Naive thymus-derived CD4-positive, alpha-beta T cell (primary cell): ENCODE measurements at regions not wholly inside any gene's neighbourhood (a gene's known extent, or its start where the extent isn't known, plus 50 kb on each side); places are given as distances from the start of the nearest gene placed in this dataset.

Source experiments
- ATAC-seq: fragments of 150-1000 bp; cut with Tn5 transposase; 2 replicates; pipeline ENCODE4 v1.10.0; 2021; ENCODE audit warnings: mild to moderate bottlenecking, moderate library complexity
- CTCF ChIA-PET: fragments of 350-600 bp; sonication (Branson Sonifier 250); formaldehyde crosslinking; loops from one replicate; lab custom pipeline; 2021; ENCODE audit warnings: antibody characterized with exemption; lab: Charles Lee
- POLR2A ChIA-PET: fragments of 350-600 bp; sonication (Branson Sonifier 250); formaldehyde crosslinking; loops from one replicate; lab custom pipeline; 2021; ENCODE audit warnings: antibody characterized with exemption, inconsistent platforms; lab: Charles Lee
- DNase-seq, 9 donors: peaks; one replicate each; pipeline versions ENCODE4 v3.0.0 to v3.0.0-alpha.2; 2020 to 2022; ENCODE audit warnings: mixed read lengths in 1 of 9
- H3K27ac ChIP-seq: one replicate; pipeline ENCODE4 v1.7.0; 2013; ENCODE audit warnings: mild to moderate bottlenecking, low read depth, low read length, moderate library complexity
- H3K27me3 ChIP-seq, 2 donors: one replicate each; pipeline ENCODE4 v1.7.0; 2013; ENCODE audit warnings: low read length in 2 of 2, mild to moderate bottlenecking in 2 of 2, moderate library complexity in 2 of 2; ENCODE audit not compliant: control insufficient read depth in 2 of 2, insufficient read depth in 2 of 2
- H3K36me3 ChIP-seq, 3 experiments: 1 replicate in 2 of 3; 2 replicates in 1 of 3; pipeline ENCODE4 v1.7.0; 2013; ENCODE audit warnings: low read length in 3 of 3, mild to moderate bottlenecking in 3 of 3, moderate library complexity in 1 of 3; ENCODE audit not compliant: insufficient read depth in 3 of 3, control insufficient read depth in 2 of 3
- H3K4me1 ChIP-seq, 2 donors: one replicate each; pipeline ENCODE4 v1.7.0; 2013; ENCODE audit warnings: low read length in 2 of 2, mild to moderate bottlenecking in 2 of 2, moderate library complexity in 1 of 2; ENCODE audit not compliant: control insufficient read depth in 2 of 2, insufficient read depth in 2 of 2
- H3K4me3 ChIP-seq: 2 replicates; pipeline ENCODE4 v1.7.0; 2013; ENCODE audit warnings: mild to moderate bottlenecking, low read length
- H3K9me3 ChIP-seq, 3 experiments: 1 replicate in 2 of 3; 2 replicates in 1 of 3; pipeline ENCODE4 v1.7.0; 2013; ENCODE audit warnings: low read length in 3 of 3; ENCODE audit not compliant: control insufficient read depth in 2 of 3
- H3K27ac Mint-ChIP-seq, 9 donors: one replicate each; pipeline ENCODE4 v1.8.0; 2020 to 2022; ENCODE audit warnings: mixed read lengths in 9 of 9, mild to moderate bottlenecking in 8 of 9, moderate library complexity in 5 of 9, inconsistent platforms in 2 of 9
- H3K27me3 Mint-ChIP-seq, 5 donors: one replicate each; pipeline ENCODE4 v1.8.0; 2021 to 2022; ENCODE audit warnings: mixed read lengths in 5 of 5, mild to moderate bottlenecking in 1 of 5
- H3K36me3 Mint-ChIP-seq, 5 donors: one replicate each; pipeline ENCODE4 v1.8.0; 2020 to 2022; ENCODE audit warnings: mixed read lengths in 5 of 5, mild to moderate bottlenecking in 3 of 5, inconsistent platforms in 1 of 5
- H3K4me1 Mint-ChIP-seq, 7 donors: one replicate each; pipeline ENCODE4 v1.8.0; 2020 to 2022; ENCODE audit warnings: mixed read lengths in 7 of 7, mild to moderate bottlenecking in 3 of 7, inconsistent platforms in 1 of 7
- H3K4me3 Mint-ChIP-seq, 10 donors: one replicate each; pipeline ENCODE4 v1.8.0; 2020 to 2022; ENCODE audit warnings: mild to moderate bottlenecking in 10 of 10, mixed read lengths in 10 of 10, moderate library complexity in 6 of 10, inconsistent platforms in 2 of 10
- H3K9me3 Mint-ChIP-seq, 11 donors: one replicate each; pipeline ENCODE4 v1.8.0; 2020 to 2022; ENCODE audit warnings: mixed read lengths in 11 of 11, mild to moderate bottlenecking in 4 of 11, inconsistent platforms in 1 of 11, moderate library complexity in 1 of 11
- intact Hi-C, 2 donors: fragments of 100-400 bp; cut with micrococcal nuclease; formaldehyde crosslinking; loops; one replicate each; pipeline ENCODE4 v1.15.1; 2023

- no peak overlapping the region for H3K4me3 Mint-ChIP-seq
- ATAC-seq (no peak), DNase-seq (no peak)
- no peaks in the 10 kb centered on the region for H3K9me3 ChIP-seq
- H3K4me1 ChIP-seq: no peaks in the 10 kb centered on the region
- CTCF ChIA-PET: no interaction called here
- no peaks in the 10 kb centered on the region for H3K36me3 Mint-ChIP-seq
- H3K27me3 Mint-ChIP-seq: peaks cover 3 to 14% (median 14%) of the 10 kb centered on the region in 5 donors
- no peak overlapping the region for H3K4me3 ChIP-seq
- H3K27me3 ChIP-seq: no peaks in the 10 kb centered on the region
- H3K27ac Mint-ChIP-seq: no peak overlapping the region
- no peaks in the 10 kb centered on the region for H3K4me1 Mint-ChIP-seq
- intact Hi-C loops: no loop called here
- H3K9me3 Mint-ChIP-seq: no peaks in the 10 kb centered on the region
- POLR2A ChIA-PET: no interaction called here
- no peak overlapping the region for H3K27ac ChIP-seq
- no peaks in the 10 kb centered on the region for H3K36me3 ChIP-seq
Observed at GRCh38 chr4:141909541-141909940, 273.2 kb downstream of the IL15 start.

GRCh38 chr4:141912831-141913230 is 276.4 kb downstream of the IL15 start:
- Mint-ChIP-seq H3K4me1 (no peaks in the 10 kb centered on the region), H3K4me3 (no peak overlapping the region), H3K27ac (peak overlapping the region in 1 of 9 donors; percentile 18), H3K27me3 (peaks cover 3 to 16% (median 9%) of the 10 kb centered on the region in 5 donors), H3K36me3 (no peaks in the 10 kb centered on the region), H3K9me3 (no peaks in the 10 kb centered on the region)
- Histone ChIP-seq H3K9me3 (no peaks in the 10 kb centered on the region), H3K27ac (no peak overlapping the region), H3K4me1 (no peaks in the 10 kb centered on the region), H3K36me3 (no peaks in the 10 kb centered on the region), H3K4me3 (no peak overlapping the region), H3K27me3 (no peaks in the 10 kb centered on the region)
- POLR2A ChIA-PET: no interaction called here
- CTCF ChIA-PET: no interaction called here
- ATAC-seq: no peak
- intact Hi-C loops: no loop called here
- DNase-seq: no peak

GRCh38 chr4:141913928-141914327 is 277.5 kb downstream of the IL15 start:
- no peaks in the 10 kb centered on the region for H3K4me1 Mint-ChIP-seq
- Histone ChIP-seq H3K4me3 (no peak overlapping the region), H3K27ac (no peak overlapping the region), H3K9me3 (no peaks in the 10 kb centered on the region), H3K36me3 (no peaks in the 10 kb centered on the region), H3K27me3 (no peaks in the 10 kb centered on the region), H3K4me1 (no peaks in the 10 kb centered on the region)
- CTCF ChIA-PET: interaction anchor here (0.7 kb wide), 1 partner anchor 9 kb away, joined by 5 read pairs; no protein-coding TSS in a partner anchor
- ATAC-seq (no peak), DNase-seq (no peak)
- H3K4me3 Mint-ChIP-seq: no peak overlapping the region
- peaks cover 0 to 21% (median 10%) of the 10 kb centered on the region in 5 donors for H3K27me3 Mint-ChIP-seq
- no peaks in the 10 kb centered on the region for H3K36me3 Mint-ChIP-seq
- H3K27ac Mint-ChIP-seq: no peak overlapping the region
- intact Hi-C loops: no loop called here
- POLR2A ChIA-PET: no interaction called here
- peaks cover 0 to 4% (median 0%) of the 10 kb centered on the region in 11 donors for H3K9me3 Mint-ChIP-seq

GRCh38 chr4:141914746-141915145 is 278.4 kb downstream of the IL15 start:
- intact Hi-C loops: no loop called here
- no peaks in the 10 kb centered on the region for H3K36me3 Mint-ChIP-seq
- H3K4me1 ChIP-seq: no peaks in the 10 kb centered on the region
- no peak overlapping the region for H3K27ac ChIP-seq
- no peak overlapping the region for H3K27ac Mint-ChIP-seq
- POLR2A ChIA-PET: no interaction called here
- CTCF ChIA-PET: no interaction called here
- peaks cover 0 to 16% (median 10%) of the 10 kb centered on the region in 5 donors for H3K27me3 Mint-ChIP-seq
- H3K27me3 ChIP-seq: no peaks in the 10 kb centered on the region
- no peaks in the 10 kb centered on the region for H3K36me3 ChIP-seq
- no peak overlapping the region for H3K4me3 Mint-ChIP-seq
- no peaks in the 10 kb centered on the region for H3K4me1 Mint-ChIP-seq
- H3K9me3 Mint-ChIP-seq: peaks cover 0 to 4% (median 0%) of the 10 kb centered on the region in 11 donors
- no peak overlapping the region for H3K4me3 ChIP-seq
- no peaks in the 10 kb centered on the region for H3K9me3 ChIP-seq
- ATAC-seq (no peak), DNase-seq (no peak)

GRCh38 chr4:141919649-141920048 is 283.3 kb downstream of the IL15 start:
- Histone ChIP-seq H3K27me3 (no peaks in the 10 kb centered on the region), H3K36me3 (no peaks in the 10 kb centered on the region), H3K27ac (no peak overlapping the region), H3K4me3 (no peak overlapping the region), H3K4me1 (no peaks in the 10 kb centered on the region), H3K9me3 (no peaks in the 10 kb centered on the region)
- no peak overlapping the region for H3K4me3 Mint-ChIP-seq
- ChIA-PET POLR2A (no interaction called here), CTCF (no interaction called here)
- H3K36me3 Mint-ChIP-seq: no peaks in the 10 kb centered on the region
- DNase-seq (no peak), ATAC-seq (no peak)
- H3K27ac Mint-ChIP-seq: no peak overlapping the region
- intact Hi-C loops: no loop called here
- peaks cover 0 to 17% (median 7%) of the 10 kb centered on the region in 5 donors for H3K27me3 Mint-ChIP-seq
- H3K9me3 Mint-ChIP-seq: peaks cover 0 to 4% (median 0%) of the 10 kb centered on the region in 11 donors
- H3K4me1 Mint-ChIP-seq: no peaks in the 10 kb centered on the region

GRCh38 chr4:141921293-141921692 is 284.9 kb downstream of the IL15 start:
- no peak for ATAC-seq
- Mint-ChIP-seq H3K27me3 (peaks cover 0 to 17% (median 11%) of the 10 kb centered on the region in 5 donors), H3K27ac (no peak overlapping the region), H3K4me3 (no peak overlapping the region), H3K9me3 (peaks cover 0 to 4% (median 0%) of the 10 kb centered on the region in 11 donors), H3K4me1 (no peaks in the 10 kb centered on the region), H3K36me3 (no peaks in the 10 kb centered on the region)
- intact Hi-C loops: no loop called here
- CTCF ChIA-PET: no interaction called here
- no peak overlapping the region for H3K4me3 ChIP-seq
- H3K36me3 ChIP-seq: no peaks in the 10 kb centered on the region
- H3K9me3 ChIP-seq: no peaks in the 10 kb centered on the region
- H3K4me1 ChIP-seq: no peaks in the 10 kb centered on the region
- POLR2A ChIA-PET: no interaction called here
- no peak overlapping the region for H3K27ac ChIP-seq
- no peaks in the 10 kb centered on the region for H3K27me3 ChIP-seq
- DNase-seq: no peak

- Histone ChIP-seq H3K27me3 (no peaks in the 10 kb centered on the region), H3K4me3 (no peak overlapping the region), H3K36me3 (no peaks in the 10 kb centered on the region), H3K9me3 (no peaks in the 10 kb centered on the region), H3K27ac (no peak overlapping the region), H3K4me1 (no peaks in the 10 kb centered on the region)
- intact Hi-C loops: no loop called here
- Mint-ChIP-seq H3K27ac (no peak overlapping the region), H3K4me1 (no peaks in the 10 kb centered on the region), H3K4me3 (no peak overlapping the region), H3K36me3 (no peaks in the 10 kb centered on the region), H3K9me3 (peaks cover 0 to 4% (median 0%) of the 10 kb centered on the region in 11 donors), H3K27me3 (peaks cover 0 to 17% (median 14%) of the 10 kb centered on the region in 5 donors)
- POLR2A ChIA-PET: no interaction called here
- ATAC-seq (no peak), DNase-seq (no peak)
- CTCF ChIA-PET: no interaction called here
Observed at GRCh38 chr4:141922236-141922635, 285.9 kb downstream of the IL15 start.
